ENCODE measurements at regions not wholly inside any gene's neighbourhood (a gene's known extent, or its start where the extent isn't known, plus 50 kb on each side); places are given as distances from the start of the nearest gene placed in this dataset.

GRCh38 chr14:22316473-22316872, 272.6 kb downstream of the DAD1 start:
- Histone ChIP-seq H3K27ac (ENCODE audit: low read length) (no peak overlapping the region), H3K27me3 (ENCODE audit: insufficient read depth, low read length) (no peaks in the 10 kb centered on the region), H3K36me3 (ENCODE audit: insufficient read depth, low read depth, low read length) (no peaks in the 10 kb centered on the region), H3K4me1 (ENCODE audit: insufficient read depth, low read length) (no peaks in the 10 kb centered on the region), H3K4me3 (ENCODE audit: low read length) (no peak overlapping the region), H3K9ac (ENCODE audit: low read depth, low read length) (no peak overlapping the region), H3K9me3 (ENCODE audit: insufficient read depth, low read depth, low read length) (no peaks in the 10 kb centered on the region)

GRCh38 chr14:22315336-22315735, 273.7 kb downstream of the DAD1 start:
- H3K36me3 ChIP-seq (ENCODE audit: insufficient read depth, low read depth, low read length), result no peaks in the 10 kb centered on the region
- H3K9ac ChIP-seq (ENCODE audit: low read depth, low read length), result no peak overlapping the region
- H3K9me3 ChIP-seq (ENCODE audit: insufficient read depth, low read depth, low read length), result no peaks in the 10 kb centered on the region
- no peaks in the 10 kb centered on the region for H3K27me3 ChIP-seq (ENCODE audit: insufficient read depth, low read length)
- no peak overlapping the region for H3K27ac ChIP-seq (ENCODE audit: low read length)
- H3K4me3 ChIP-seq (ENCODE audit: low read length), result no peak overlapping the region
- H3K4me1 ChIP-seq (ENCODE audit: insufficient read depth, low read length), result no peaks in the 10 kb centered on the region

GRCh38 chr14:22314183-22314820, 274.7 kb downstream of the DAD1 start:
- Histone ChIP-seq H3K4me1 (ENCODE audit: insufficient read depth, low read length) (no peaks in the 10 kb centered on the region), H3K27me3 (ENCODE audit: insufficient read depth, low read length) (no peaks in the 10 kb centered on the region), H3K9ac (ENCODE audit: low read depth, low read length) (no peak overlapping the region), H3K9me3 (ENCODE audit: insufficient read depth, low read depth, low read length) (no peaks in the 10 kb centered on the region), H3K27ac (ENCODE audit: low read length) (no peak overlapping the region), H3K4me3 (ENCODE audit: low read length) (no peak overlapping the region), H3K36me3 (ENCODE audit: insufficient read depth, low read depth, low read length) (no peaks in the 10 kb centered on the region)

GRCh38 chr14:22313172-22313801, 275.7 kb downstream of the DAD1 start:
- H3K27me3 ChIP-seq (ENCODE audit: insufficient read depth, low read length), result no peaks in the 10 kb centered on the region
- H3K4me3 ChIP-seq (ENCODE audit: low read length), result no peak overlapping the region
- no peaks in the 10 kb centered on the region for H3K36me3 ChIP-seq (ENCODE audit: insufficient read depth, low read depth, low read length)
- H3K27ac ChIP-seq (ENCODE audit: low read length), result no peak overlapping the region
- H3K9ac ChIP-seq (ENCODE audit: low read depth, low read length), result no peak overlapping the region
- H3K4me1 ChIP-seq (ENCODE audit: insufficient read depth, low read length), result no peaks in the 10 kb centered on the region
- H3K9me3 ChIP-seq (ENCODE audit: insufficient read depth, low read depth, low read length), result no peaks in the 10 kb centered on the region

DNA sequence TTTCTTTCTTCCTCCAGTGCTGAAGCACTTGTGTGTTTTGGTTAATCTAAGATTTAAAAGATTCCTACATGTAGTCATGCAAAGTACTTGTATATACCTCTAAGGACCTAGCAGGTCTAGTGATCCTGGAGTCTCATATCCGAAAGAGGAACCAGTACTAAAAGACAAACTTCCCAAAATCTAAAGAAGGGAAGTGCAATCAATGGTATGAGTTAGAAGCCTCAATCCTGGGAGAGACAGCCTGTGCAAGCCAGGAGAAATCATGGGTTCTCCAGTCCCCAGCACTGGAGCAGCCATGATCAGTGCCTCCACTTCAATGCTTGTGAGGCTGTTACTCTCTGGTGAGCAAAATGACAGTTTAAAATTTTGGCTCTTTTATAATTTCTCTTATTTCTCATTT, 277.4 kb downstream of the DAD1 start:
- Histone ChIP-seq H3K36me3 (ENCODE audit: insufficient read depth, low read depth, low read length) (no peaks in the 10 kb centered on the region), H3K9me3 (ENCODE audit: insufficient read depth, low read depth, low read length) (no peaks in the 10 kb centered on the region), H3K9ac (ENCODE audit: low read depth, low read length) (no peak overlapping the region), H3K4me1 (ENCODE audit: insufficient read depth, low read length) (no peaks in the 10 kb centered on the region), H3K4me3 (ENCODE audit: low read length) (no peak overlapping the region), H3K27ac (ENCODE audit: low read length) (no peak overlapping the region), H3K27me3 (ENCODE audit: insufficient read depth, low read length) (no peaks in the 10 kb centered on the region)

DNA sequence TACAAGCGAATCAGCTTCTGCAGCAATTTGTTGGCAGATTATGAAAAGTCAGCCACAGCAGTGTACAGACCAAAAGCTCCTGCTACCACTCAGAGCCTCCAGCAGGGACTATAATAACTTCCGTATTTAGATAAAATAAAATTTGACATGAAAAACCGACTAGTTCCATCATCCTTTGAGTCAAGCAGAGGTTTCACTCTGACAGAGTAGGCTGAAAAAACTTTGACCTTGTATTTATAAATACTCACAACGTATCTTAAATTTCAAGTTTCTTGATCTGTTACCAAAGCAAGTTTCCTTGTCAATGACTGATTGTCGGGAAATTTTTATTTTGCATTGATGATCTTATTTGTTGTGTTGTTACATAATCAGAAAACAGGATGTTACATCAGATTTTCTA, 283.4 kb downstream of the DAD1 start:
- Histone ChIP-seq H3K4me3 (ENCODE audit: low read length) (no peak overlapping the region), H3K27me3 (ENCODE audit: insufficient read depth, low read length) (no peaks in the 10 kb centered on the region), H3K9me3 (ENCODE audit: insufficient read depth, low read depth, low read length) (no peaks in the 10 kb centered on the region), H3K27ac (ENCODE audit: low read length) (no peak overlapping the region), H3K9ac (ENCODE audit: low read depth, low read length) (no peak overlapping the region), H3K36me3 (ENCODE audit: insufficient read depth, low read depth, low read length) (no peaks in the 10 kb centered on the region), H3K4me1 (ENCODE audit: insufficient read depth, low read length) (no peaks in the 10 kb centered on the region)

DNA sequence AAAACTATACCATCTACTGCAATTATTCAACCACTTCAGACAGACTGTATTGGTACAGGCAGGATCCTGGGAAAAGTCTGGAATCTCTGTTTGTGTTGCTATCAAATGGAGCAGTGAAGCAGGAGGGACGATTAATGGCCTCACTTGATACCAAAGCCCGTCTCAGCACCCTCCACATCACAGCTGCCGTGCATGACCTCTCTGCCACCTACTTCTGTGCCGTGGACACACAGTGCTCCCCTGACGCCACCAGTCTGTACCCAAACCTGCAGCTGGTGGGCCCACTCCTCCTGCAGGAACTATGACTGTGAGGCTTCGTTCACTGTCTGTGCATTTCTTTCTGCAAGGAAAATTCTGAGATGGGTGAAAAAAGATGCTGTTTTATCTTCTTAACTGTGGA, 284.7 kb downstream of the DAD1 start:
- Histone ChIP-seq H3K9me3 (ENCODE audit: insufficient read depth, low read depth, low read length) (no peaks in the 10 kb centered on the region), H3K27me3 (ENCODE audit: insufficient read depth, low read length) (no peaks in the 10 kb centered on the region)

GRCh38 chr14:22303589-22304195, 285.3 kb downstream of the DAD1 start:
- H3K9ac ChIP-seq (ENCODE audit: low read depth, low read length), result no peak overlapping the region
- no peak overlapping the region for H3K27ac ChIP-seq (ENCODE audit: low read length)
- no peaks in the 10 kb centered on the region for H3K27me3 ChIP-seq (ENCODE audit: insufficient read depth, low read length)
- H3K36me3 ChIP-seq (ENCODE audit: insufficient read depth, low read depth, low read length), result no peaks in the 10 kb centered on the region
- H3K4me1 ChIP-seq (ENCODE audit: insufficient read depth, low read length), result no peaks in the 10 kb centered on the region
- no peaks in the 10 kb centered on the region for H3K9me3 ChIP-seq (ENCODE audit: insufficient read depth, low read depth, low read length)
- no peak overlapping the region for H3K4me3 ChIP-seq (ENCODE audit: low read length)

More for the DNA sequence above, 284.7 kb downstream of the DAD1 start:
- no peak overlapping the region for H3K9ac ChIP-seq (ENCODE audit: low read depth, low read length)
- H3K36me3 ChIP-seq (ENCODE audit: insufficient read depth, low read depth, low read length), result no peaks in the 10 kb centered on the region
- no peak overlapping the region for H3K27ac ChIP-seq (ENCODE audit: low read length)
- no peaks in the 10 kb centered on the region for H3K4me1 ChIP-seq (ENCODE audit: insufficient read depth, low read length)
- H3K4me3 ChIP-seq (ENCODE audit: low read length), result no peak overlapping the region

GRCh38 chr14:22300646-22301045, 288.4 kb downstream of the DAD1 start:
- Histone ChIP-seq H3K4me1 (ENCODE audit: insufficient read depth, low read length) (peaks cover 4% of the 10 kb centered on the region; the same call in 1 of the 2 replicates), H3K9ac (ENCODE audit: low read depth, low read length) (no peak overlapping the region), H3K36me3 (ENCODE audit: insufficient read depth, low read depth, low read length) (no peaks in the 10 kb centered on the region), H3K9me3 (ENCODE audit: insufficient read depth, low read depth, low read length) (no peaks in the 10 kb centered on the region), H3K27me3 (ENCODE audit: insufficient read depth, low read length) (no peaks in the 10 kb centered on the region), H3K4me3 (ENCODE audit: low read length) (no peak overlapping the region), H3K27ac (ENCODE audit: low read length) (no peak overlapping the region)

DNA sequence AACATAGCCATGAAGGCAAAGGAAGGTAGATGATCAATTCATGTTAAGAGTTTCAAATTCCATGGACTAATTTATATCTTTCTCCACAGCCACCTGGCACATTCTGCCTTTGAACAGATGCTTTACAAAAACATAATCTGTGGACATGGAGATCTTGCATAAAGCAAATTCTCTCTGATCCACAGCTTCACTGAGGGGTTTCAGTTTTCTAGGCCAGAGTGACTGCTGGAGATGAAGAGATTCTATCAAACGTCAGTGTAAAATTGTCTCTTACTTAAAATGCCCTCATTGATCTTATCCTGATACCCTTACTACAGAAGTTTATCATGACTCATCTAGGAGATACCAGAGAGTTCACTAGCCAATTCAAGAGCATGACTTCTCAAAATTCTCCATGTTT, 291.6 kb downstream of the DAD1 start:
- Histone ChIP-seq H3K27ac (ENCODE audit: low read length) (no peak overlapping the region), H3K4me1 (ENCODE audit: insufficient read depth, low read length) (peaks cover 4% of the 10 kb centered on the region; the same call in 1 of the 2 replicates), H3K9ac (ENCODE audit: low read depth, low read length) (no peak overlapping the region), H3K36me3 (ENCODE audit: insufficient read depth, low read depth, low read length) (no peaks in the 10 kb centered on the region), H3K4me3 (ENCODE audit: low read length) (no peak overlapping the region), H3K27me3 (ENCODE audit: insufficient read depth, low read length) (no peaks in the 10 kb centered on the region), H3K9me3 (ENCODE audit: insufficient read depth, low read depth, low read length) (no peaks in the 10 kb centered on the region)

GRCh38 chr14:22296722-22297121, 292.3 kb downstream of the DAD1 start:
- H3K9ac ChIP-seq (ENCODE audit: low read depth, low read length), result no peak overlapping the region
- H3K27ac ChIP-seq (ENCODE audit: low read length), result no peak overlapping the region

GRCh38 chr14:22296088-22296487, 292.9 kb downstream of the DAD1 start:
- no peaks in the 10 kb centered on the region for H3K9me3 ChIP-seq (ENCODE audit: insufficient read depth, low read depth, low read length)
- no peak overlapping the region for H3K9ac ChIP-seq (ENCODE audit: low read depth, low read length)
- H3K4me1 ChIP-seq (ENCODE audit: insufficient read depth, low read length), result peaks cover 4% of the 10 kb centered on the region; the same call in 1 of the 2 replicates
- H3K27ac ChIP-seq (ENCODE audit: low read length), result no peak overlapping the region
- no peak overlapping the region for H3K4me3 ChIP-seq (ENCODE audit: low read length)
- H3K36me3 ChIP-seq (ENCODE audit: insufficient read depth, low read depth, low read length), result no peaks in the 10 kb centered on the region
- H3K27me3 ChIP-seq (ENCODE audit: insufficient read depth, low read length), result no peaks in the 10 kb centered on the region

More at GRCh38 chr14:22296722-22297121, 292.3 kb downstream of the DAD1 start:
- no peaks in the 10 kb centered on the region for H3K9me3 ChIP-seq (ENCODE audit: insufficient read depth, low read depth, low read length)
- peaks cover 4% of the 10 kb centered on the region; the same call in 1 of the 2 replicates for H3K4me1 ChIP-seq (ENCODE audit: insufficient read depth, low read length)
- no peaks in the 10 kb centered on the region for H3K36me3 ChIP-seq (ENCODE audit: insufficient read depth, low read depth, low read length)
- H3K4me3 ChIP-seq (ENCODE audit: low read length), result no peak overlapping the region
- no peaks in the 10 kb centered on the region for H3K27me3 ChIP-seq (ENCODE audit: insufficient read depth, low read length)

All from iPS-20b (cell line).